Activated CD8-positive, alpha-beta memory T cell treated with anti-CD3 and anti-CD28 coated beads, Interleukin-2, amount 10 ng/mL, durations not matched to agents 7 days and 5 days (primary cell): ENCODE measurements at regions not wholly inside any gene's neighbourhood (a gene's known extent, or its start where the extent isn't known, plus 50 kb on each side); places are given as distances from the start of the nearest gene placed in this dataset.
"Not testable (repeated sequence)": the region's sequence is repeated elsewhere in the genome, so short reads cannot be mapped to it uniquely, and the experiment has no call there.

Source experiments
- ATAC-seq: fragments of 150-1000 bp; cut with Tn5 transposase; one replicate; pipeline ENCODE4 v1.10.0; 2021; ENCODE audit warnings: moderate library complexity
- CTCF ChIA-PET: fragments of 350-600 bp; sonication (Branson Sonifier 250); formaldehyde crosslinking; loops from one replicate; lab custom pipeline; 2021; ENCODE audit warnings: antibody characterized with exemption; lab: Charles Lee
- DNase-seq: peaks from one replicate; pipeline ENCODE4 v3.0.0-alpha.2; 2020
- H3K27ac Mint-ChIP-seq: one replicate; pipeline ENCODE4 v1.8.0; 2021; ENCODE audit warnings: mild to moderate bottlenecking, mixed read lengths
- H3K27me3 Mint-ChIP-seq: one replicate; pipeline ENCODE4 v1.8.0; 2021; ENCODE audit warnings: mixed read lengths
- H3K36me3 Mint-ChIP-seq: one replicate; pipeline ENCODE4 v1.8.0; 2021; ENCODE audit warnings: mild to moderate bottlenecking, mixed read lengths
- H3K4me1 Mint-ChIP-seq: one replicate; pipeline ENCODE4 v1.8.0; 2021; ENCODE audit warnings: mixed read lengths
- H3K4me3 Mint-ChIP-seq: one replicate; pipeline ENCODE4 v1.8.0; 2021; ENCODE audit warnings: mild to moderate bottlenecking, moderate library complexity, mixed read lengths
- H3K9me3 Mint-ChIP-seq: one replicate; pipeline ENCODE4 v1.8.0; 2022; ENCODE audit warnings: low read depth, mixed read lengths

GRCh38 chr3:31319332-31319731 is 213.4 kb upstream of the STT3B start:
- CTCF ChIA-PET: no interaction called here
- no peak overlapping the region for H3K4me3 Mint-ChIP-seq
- peaks cover 11% of the 10 kb centered on the region for H3K9me3 Mint-ChIP-seq
- ATAC-seq (no peak), DNase-seq (no peak)
- no peaks in the 10 kb centered on the region for H3K27me3 Mint-ChIP-seq
- H3K36me3 Mint-ChIP-seq: peaks cover 9% of the 10 kb centered on the region
- H3K27ac Mint-ChIP-seq: no peak overlapping the region
- no peaks in the 10 kb centered on the region for H3K4me1 Mint-ChIP-seq

GRCh38 chr3:31321620-31322019 is 211.1 kb upstream of the STT3B start:
- H3K4me1 Mint-ChIP-seq: no peaks in the 10 kb centered on the region
- no peak for ATAC-seq
- CTCF ChIA-PET: no interaction called here
- DNase-seq: no peak
- no peak overlapping the region for H3K27ac Mint-ChIP-seq
- peaks cover 2% of the 10 kb centered on the region for H3K36me3 Mint-ChIP-seq
- no peaks in the 10 kb centered on the region for H3K27me3 Mint-ChIP-seq
- peaks cover 6% of the 10 kb centered on the region for H3K9me3 Mint-ChIP-seq
- H3K4me3 Mint-ChIP-seq: no peak overlapping the region

DNA sequence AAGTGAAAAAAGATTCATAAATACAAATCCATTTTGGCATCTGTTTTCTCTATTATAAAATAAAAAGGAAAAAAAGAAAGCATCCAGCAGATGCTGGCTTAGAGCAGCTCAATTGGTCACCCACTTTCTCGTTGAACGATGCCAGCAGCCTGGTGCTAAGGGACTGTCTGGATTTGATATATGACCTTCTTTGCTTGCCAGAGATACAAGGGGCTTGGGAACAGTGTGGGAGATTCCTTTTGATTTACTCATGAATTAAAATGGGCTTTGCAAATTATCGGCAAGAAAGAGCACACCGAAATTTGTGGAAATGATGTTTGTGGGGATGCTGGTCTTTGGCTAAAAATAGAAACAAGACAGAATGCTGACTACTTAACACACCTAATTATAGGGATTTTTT is 210.3 kb upstream of the STT3B start:
- CTCF ChIA-PET: no interaction called here
- no peak for DNase-seq
- no peaks in the 10 kb centered on the region for H3K36me3 Mint-ChIP-seq
- H3K4me3 Mint-ChIP-seq: no peak overlapping the region
- no peak overlapping the region for H3K27ac Mint-ChIP-seq
- no peaks in the 10 kb centered on the region for H3K4me1 Mint-ChIP-seq
- no peaks in the 10 kb centered on the region for H3K27me3 Mint-ChIP-seq
- peaks cover 2% of the 10 kb centered on the region for H3K9me3 Mint-ChIP-seq
- no peak for ATAC-seq

GRCh38 chr3:31327826-31328357 is 204.8 kb upstream of the STT3B start:
- H3K27ac Mint-ChIP-seq, H3K4me3 Mint-ChIP-seq, CTCF ChIA-PET, H3K9me3 Mint-ChIP-seq, H3K4me1 Mint-ChIP-seq, DNase-seq, H3K27me3 Mint-ChIP-seq, H3K36me3 Mint-ChIP-seq, ATAC-seq: not testable (repeated sequence)

DNA sequence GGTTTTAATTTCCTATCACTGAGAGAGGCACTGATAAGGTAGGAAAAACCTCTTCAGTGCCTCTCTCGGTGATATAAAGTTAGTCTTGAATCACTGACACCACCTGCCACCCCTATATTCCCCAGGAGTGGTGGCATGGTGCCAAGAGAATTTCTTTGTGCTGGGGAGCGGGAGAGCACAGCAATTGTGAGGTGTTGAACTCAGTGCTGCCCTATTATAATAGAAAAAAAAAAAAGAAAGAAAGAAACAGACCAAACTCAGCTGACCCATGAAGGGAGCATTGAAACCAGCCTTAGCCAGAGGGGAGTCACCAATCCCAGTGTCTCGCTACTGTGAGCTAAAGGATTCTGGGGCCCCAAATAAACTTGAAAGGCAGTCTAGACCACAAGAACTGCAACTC is 201.4 kb upstream of the STT3B start:
- DNase-seq (no peak), ATAC-seq (no peak)
- Mint-ChIP-seq H3K4me1 (no peaks in the 10 kb centered on the region), H3K36me3 (peaks cover 5% of the 10 kb centered on the region), H3K27me3 (no peaks in the 10 kb centered on the region), H3K27ac (no peak overlapping the region), H3K9me3 (peaks cover 5% of the 10 kb centered on the region), H3K4me3 (no peak overlapping the region)
- CTCF ChIA-PET: no interaction called here

GRCh38 chr3:31341130-31341529 is 191.6 kb upstream of the STT3B start:
- ATAC-seq (no peak), DNase-seq (no peak)
- H3K36me3 Mint-ChIP-seq: no peaks in the 10 kb centered on the region
- H3K27ac Mint-ChIP-seq: no peak overlapping the region
- H3K4me3 Mint-ChIP-seq: no peak overlapping the region
- H3K4me1 Mint-ChIP-seq: no peaks in the 10 kb centered on the region
- no peaks in the 10 kb centered on the region for H3K27me3 Mint-ChIP-seq
- H3K9me3 Mint-ChIP-seq: peaks cover 7% of the 10 kb centered on the region
- CTCF ChIA-PET: no interaction called here

GRCh38 chr3:31343075-31343474 is 189.7 kb upstream of the STT3B start:
- Mint-ChIP-seq H3K36me3 (no peaks in the 10 kb centered on the region), H3K27ac (no peak overlapping the region), H3K4me1 (no peaks in the 10 kb centered on the region), H3K4me3 (no peak overlapping the region), H3K9me3 (peaks cover 7% of the 10 kb centered on the region), H3K27me3 (no peaks in the 10 kb centered on the region)
- CTCF ChIA-PET: no interaction called here
- DNase-seq: no peak
- ATAC-seq: no peak

- DNase-seq: no peak
- peaks cover 7% of the 10 kb centered on the region for H3K9me3 Mint-ChIP-seq
- CTCF ChIA-PET: interaction anchor here (1.0 kb wide), 1 partner anchor 137 kb away, joined by 3 read pairs; no protein-coding TSS in a partner anchor
- no peak for ATAC-seq
- no peak overlapping the region for H3K27ac Mint-ChIP-seq
- H3K4me1 Mint-ChIP-seq: no peaks in the 10 kb centered on the region
- no peaks in the 10 kb centered on the region for H3K36me3 Mint-ChIP-seq
- no peak overlapping the region for H3K4me3 Mint-ChIP-seq
- H3K27me3 Mint-ChIP-seq: no peaks in the 10 kb centered on the region
Observed at GRCh38 chr3:31345581-31345980, 187.1 kb upstream of the STT3B start.

- DNase-seq (no peak), ATAC-seq (no peak)
- Mint-ChIP-seq H3K27ac (no peak overlapping the region), H3K4me1 (no peaks in the 10 kb centered on the region), H3K4me3 (no peak overlapping the region), H3K9me3 (peaks cover 7% of the 10 kb centered on the region), H3K27me3 (no peaks in the 10 kb centered on the region), H3K36me3 (no peaks in the 10 kb centered on the region)
- CTCF ChIA-PET: no interaction called here
Observed at GRCh38 chr3:31346542-31346979, 186.2 kb upstream of the STT3B start.

GRCh38 chr3:31349001-31349748 is 183.6 kb upstream of the STT3B start:
- no peak for DNase-seq
- ATAC-seq: no peak
- Mint-ChIP-seq H3K4me3 (no peak overlapping the region), H3K4me1 (no peaks in the 10 kb centered on the region), H3K27ac (no peak overlapping the region), H3K9me3 (peaks cover 3% of the 10 kb centered on the region), H3K36me3 (peaks cover 2% of the 10 kb centered on the region), H3K27me3 (no peaks in the 10 kb centered on the region)
- CTCF ChIA-PET: no interaction called here

DNA sequence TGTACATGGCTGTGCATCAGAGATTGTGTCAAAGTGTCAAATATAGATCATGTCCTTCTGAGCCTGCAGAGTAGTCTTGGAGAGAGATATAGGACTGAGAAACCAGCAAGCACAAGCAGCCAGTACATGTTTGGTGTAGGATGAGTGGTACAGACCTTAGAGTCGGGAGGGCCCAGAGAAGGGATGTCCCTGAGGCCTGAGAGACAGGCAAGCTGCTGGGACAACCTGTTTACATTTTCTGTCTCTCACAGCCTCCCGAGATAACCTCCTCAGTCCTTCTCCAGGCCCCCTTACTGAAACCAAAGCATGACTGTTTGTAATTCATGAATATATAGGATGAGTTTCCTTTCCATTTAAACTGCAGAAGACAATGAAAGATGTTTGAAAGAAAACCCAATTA is 182.4 kb upstream of the STT3B start:
- no peaks in the 10 kb centered on the region for H3K4me1 Mint-ChIP-seq
- CTCF ChIA-PET: no interaction called here
- H3K9me3 Mint-ChIP-seq: no peaks in the 10 kb centered on the region
- ATAC-seq (no peak), DNase-seq (no peak)
- no peak overlapping the region for H3K4me3 Mint-ChIP-seq
- H3K36me3 Mint-ChIP-seq: peaks cover 2% of the 10 kb centered on the region
- H3K27ac Mint-ChIP-seq: no peak overlapping the region
- no peaks in the 10 kb centered on the region for H3K27me3 Mint-ChIP-seq

GRCh38 chr3:31352331-31352730 is 180.4 kb upstream of the STT3B start:
- peaks cover 2% of the 10 kb centered on the region for H3K36me3 Mint-ChIP-seq
- H3K4me1 Mint-ChIP-seq: peaks cover under 1% of the 10 kb centered on the region
- ATAC-seq (no peak), DNase-seq (no peak)
- no peak overlapping the region for H3K4me3 Mint-ChIP-seq
- no peaks in the 10 kb centered on the region for H3K27me3 Mint-ChIP-seq
- H3K27ac Mint-ChIP-seq: no peak overlapping the region
- CTCF ChIA-PET: no interaction called here
- peaks cover 6% of the 10 kb centered on the region for H3K9me3 Mint-ChIP-seq

DNA sequence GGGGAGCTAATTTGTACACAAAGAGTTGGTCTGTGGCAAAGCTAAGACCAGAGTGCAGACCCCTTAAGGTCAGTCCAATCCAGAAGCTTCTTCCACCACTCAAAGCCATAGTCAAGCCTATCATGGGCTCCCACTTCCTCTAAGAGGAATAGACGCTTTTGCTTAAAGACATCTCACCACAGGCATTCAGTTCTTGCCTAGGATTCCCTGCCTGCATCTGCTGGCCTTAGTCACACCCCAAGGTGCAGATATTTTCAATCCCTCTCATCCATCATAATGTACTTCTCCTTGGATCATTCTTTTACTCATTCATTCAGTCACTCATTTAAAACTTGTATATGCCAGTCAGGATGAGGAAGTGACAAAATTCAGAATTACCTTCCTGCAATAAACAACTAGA is 179.6 kb upstream of the STT3B start:
- no peak overlapping the region for H3K4me3 Mint-ChIP-seq
- ATAC-seq: no peak
- H3K4me1 Mint-ChIP-seq: peaks cover 6% of the 10 kb centered on the region
- H3K9me3 Mint-ChIP-seq: peaks cover 6% of the 10 kb centered on the region
- H3K27ac Mint-ChIP-seq: no peak overlapping the region
- CTCF ChIA-PET: no interaction called here
- no peak for DNase-seq
- no peaks in the 10 kb centered on the region for H3K27me3 Mint-ChIP-seq
- peaks cover 5% of the 10 kb centered on the region for H3K36me3 Mint-ChIP-seq

GRCh38 chr3:31354373-31354772 is 178.4 kb upstream of the STT3B start:
- H3K36me3 Mint-ChIP-seq: peaks cover 5% of the 10 kb centered on the region
- no peak overlapping the region for H3K27ac Mint-ChIP-seq
- no peak overlapping the region for H3K4me3 Mint-ChIP-seq
- H3K27me3 Mint-ChIP-seq: no peaks in the 10 kb centered on the region
- H3K4me1 Mint-ChIP-seq: peaks cover 6% of the 10 kb centered on the region
- peaks cover 6% of the 10 kb centered on the region for H3K9me3 Mint-ChIP-seq
- CTCF ChIA-PET: no interaction called here
- DNase-seq (no peak), ATAC-seq (no peak)
